Small intestine (tissue), 7 donors: ENCODE measurements at regions not wholly inside any gene's neighbourhood (a gene's known extent, or its start where the extent isn't known, plus 50 kb on each side); places are given as distances from the start of the nearest gene placed in this dataset.

Source experiments
- DNase-seq, 2 donors: peaks; one replicate each; pipeline versions ENCODE4 v3.0.0 to v3.0.0-alpha.2; 2013
- FAIRE-seq: peaks from 2 replicates; lab custom pipeline; 2012; peaks lifted over from hg19 to GRCh38; lab: Jason Lieb, UNC
- H3K27ac ChIP-seq, 3 donors: one replicate each; pipeline ENCODE4 v1.5.1; 2013; ENCODE audit warnings: low read length in 2 of 3, mild to moderate bottlenecking in 2 of 3, control low read depth in 1 of 3, inconsistent platforms in 1 of 3, low read depth in 1 of 3, moderate library complexity in 1 of 3
- H3K27me3 ChIP-seq, 3 donors: one replicate each; pipeline ENCODE4 v1.6.1; 2013; ENCODE audit warnings: low read length in 3 of 3, inconsistent platforms in 1 of 3; ENCODE audit not compliant: control insufficient read depth in 3 of 3, insufficient read depth in 3 of 3
- H3K36me3 ChIP-seq, 3 donors: one replicate each; pipeline ENCODE4 v1.6.1; 2013; ENCODE audit warnings: low read length in 3 of 3, inconsistent platforms in 1 of 3, low read depth in 1 of 3, mild to moderate bottlenecking in 1 of 3, moderate library complexity in 1 of 3; ENCODE audit not compliant: control insufficient read depth in 3 of 3, insufficient read depth in 2 of 3
- H3K4me1 ChIP-seq, 3 donors: one replicate each; pipeline ENCODE4 v1.6.1; 2013; ENCODE audit warnings: low read length in 2 of 3, inconsistent platforms in 1 of 3, low read depth in 1 of 3, mild to moderate bottlenecking in 1 of 3, moderate library complexity in 1 of 3; ENCODE audit not compliant: control insufficient read depth in 3 of 3, insufficient read depth in 2 of 3
- H3K4me3 ChIP-seq, 3 donors: one replicate each; pipeline ENCODE4 v1.5.1; 2013; ENCODE audit warnings: low read length in 3 of 3, control low read depth in 1 of 3, inconsistent platforms in 1 of 3, low read depth in 1 of 3, mild to moderate bottlenecking in 1 of 3, moderate library complexity in 1 of 3
- H3K9me3 ChIP-seq, 2 donors: one replicate each; pipeline ENCODE4 v1.6.1; 2013; ENCODE audit warnings: low read depth in 1 of 2, low read length in 1 of 2; ENCODE audit not compliant: control insufficient read depth in 2 of 2, insufficient read depth in 1 of 2
- WGBS, 3 donors: extraction: QIAGEN DNeasy Blood & Tissue Kit; methylation state at CpG; one replicate each; pipeline ENCODE4 v1.1.7; 2013; 5-methylcytosine and 5-hydroxymethylcytosine counted together
- donor health status: healthy with polysubstance abuse.
- donor health status: control.
- donor health status: control.
- donor health status: Bipolar disorder and iron deficiency.
- donor health status: healthy.

DNA sequence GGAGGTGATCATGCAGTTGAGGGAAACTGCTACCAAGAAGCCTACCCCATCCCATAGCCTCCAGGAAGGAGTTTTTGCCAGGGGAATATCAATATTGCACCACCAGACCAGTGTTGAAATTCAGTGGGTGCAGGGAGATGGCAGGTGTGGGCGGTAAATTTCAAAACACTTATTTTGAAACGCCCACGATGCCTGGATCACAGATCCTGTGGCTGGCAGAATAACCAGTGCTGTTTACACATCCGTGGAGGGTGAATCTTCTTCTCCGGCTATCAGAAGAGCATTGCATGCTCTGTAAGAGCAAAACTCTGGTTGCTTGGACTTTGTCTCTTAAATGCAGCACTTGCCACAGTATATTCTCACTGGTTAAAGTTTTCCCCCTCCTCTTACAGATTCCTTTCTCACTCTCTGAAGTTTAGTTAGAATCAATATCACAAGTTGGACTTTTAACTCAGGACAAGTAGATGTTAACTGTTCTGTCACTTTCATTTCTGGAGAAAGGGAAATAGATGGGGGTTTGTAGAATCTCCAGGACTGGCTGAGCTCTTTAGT is 70.5 kb upstream of the ZCCHC2 start:
- Histone ChIP-seq H3K9me3 (no peaks in the 10 kb centered on the region), H3K4me1 (peaks cover 0 to 23% (median 1%) of the 10 kb centered on the region in 3 donors), H3K36me3 (no peaks in the 10 kb centered on the region), H3K27ac (peak overlapping the region in 2 of 3 donors; percentile 50 to 58), H3K27me3 (peaks cover 0 to 4% (median 0%) of the 10 kb centered on the region in 3 donors), H3K4me3 (no peak overlapping the region)
- peak; percentile 71 to 79 for DNase-seq
- no peak for FAIRE-seq
- WGBS, 3 donors: 11 to 50% (median 28%) methylated on average over 5 of the region's 5 CpGs

DNA sequence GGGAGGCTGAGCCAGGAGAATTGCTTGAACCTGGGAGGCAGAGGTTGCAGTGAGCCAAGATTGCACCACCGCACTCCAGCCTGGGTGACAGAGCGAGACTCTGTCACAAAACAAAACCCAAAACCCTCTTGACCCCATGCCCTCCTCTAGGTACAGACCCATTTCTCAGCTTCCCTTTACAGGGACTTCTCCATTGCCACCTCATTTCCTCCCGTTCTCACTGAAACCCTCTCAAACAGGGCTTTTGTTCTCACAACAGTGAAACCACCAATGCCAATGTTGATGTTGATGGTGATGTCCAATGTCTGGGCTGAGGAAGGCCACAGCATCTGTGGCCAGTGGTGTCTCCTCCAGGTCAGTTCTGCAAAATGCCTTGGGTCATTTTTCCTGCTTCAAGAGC is 69.0 kb upstream of the ZCCHC2 start:
- Histone ChIP-seq H3K27ac (no peak overlapping the region), H3K36me3 (no peaks in the 10 kb centered on the region), H3K27me3 (peaks cover 0 to 4% (median 0%) of the 10 kb centered on the region in 3 donors), H3K4me3 (no peak overlapping the region), H3K9me3 (no peaks in the 10 kb centered on the region), H3K4me1 (peaks cover 1 to 23% (median 3%) of the 10 kb centered on the region in 3 donors)
- DNase-seq: no peak
- WGBS, 3 donors: 89 to 92% (median 91%) methylated on average over 3 of the region's 3 CpGs
- FAIRE-seq: no peak

DNA sequence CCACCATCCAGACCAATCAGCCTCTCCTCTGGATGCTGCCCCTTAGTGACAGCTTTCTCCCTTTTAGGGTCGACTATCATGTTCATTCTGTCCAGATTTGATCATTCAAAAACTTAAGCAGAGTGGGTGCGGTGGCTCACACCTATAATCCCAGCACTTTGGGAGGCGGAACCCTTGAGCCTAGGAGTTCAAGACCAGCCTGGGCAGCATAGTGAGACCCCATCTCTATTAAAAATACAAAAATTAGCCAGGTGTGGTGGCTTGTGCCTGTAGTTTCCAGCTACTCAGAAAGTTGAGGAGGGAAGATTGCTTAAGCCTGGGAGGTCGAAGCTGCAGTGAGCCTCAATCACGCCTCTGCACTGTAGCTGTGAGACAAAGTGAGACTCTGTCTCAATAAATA is 68.3 kb upstream of the ZCCHC2 start:
- no peak overlapping the region for H3K4me3 ChIP-seq
- H3K9me3 ChIP-seq: no peaks in the 10 kb centered on the region
- WGBS, 3 donors: 89 to 94% (median 92%) methylated on average over 5 of the region's 5 CpGs
- no peak for FAIRE-seq
- peaks cover 1 to 23% (median 3%) of the 10 kb centered on the region in 3 donors for H3K4me1 ChIP-seq
- peaks cover 0 to 4% (median 0%) of the 10 kb centered on the region in 3 donors for H3K27me3 ChIP-seq
- DNase-seq: no peak
- H3K27ac ChIP-seq: no peak overlapping the region
- no peaks in the 10 kb centered on the region for H3K36me3 ChIP-seq

- 64 to 75% (median 75%) methylated on average over 5 of the region's 5 CpGs for WGBS, 3 donors
- FAIRE-seq: no peak
These were observed 67.6 kb upstream of the ZCCHC2 start for GRCh38 chr18:62455222-62455621.

DNA sequence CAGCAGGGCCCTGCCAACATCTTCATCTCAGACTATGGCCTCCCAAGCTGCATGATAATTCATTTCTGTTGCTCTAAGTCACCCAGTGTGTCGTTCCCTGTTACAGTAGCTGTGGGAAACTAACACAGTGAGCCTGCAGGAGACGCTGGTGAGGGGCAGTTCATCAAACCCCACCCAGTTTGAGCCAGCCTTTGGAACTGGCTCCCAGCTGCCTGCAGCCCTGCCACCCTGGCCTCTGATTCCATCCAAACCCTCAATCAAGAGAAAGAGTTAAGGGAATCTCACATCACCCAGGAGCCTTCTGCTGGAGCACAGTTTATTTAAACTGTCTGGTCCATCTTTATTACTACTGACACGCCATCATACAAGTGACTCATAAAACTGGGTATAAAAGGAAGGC is 64.9 kb upstream of the ZCCHC2 start:
- peaks cover 0 to 5% (median 3%) of the 10 kb centered on the region in 3 donors for H3K4me1 ChIP-seq
- no peak overlapping the region for H3K4me3 ChIP-seq
- no peaks in the 10 kb centered on the region for H3K36me3 ChIP-seq
- no peak overlapping the region for H3K27ac ChIP-seq
- H3K9me3 ChIP-seq: no peaks in the 10 kb centered on the region
- WGBS, 3 donors: 26 to 58% (median 47%) methylated on average over 3 of the region's 3 CpGs
- DNase-seq: no peak
- H3K27me3 ChIP-seq: peaks cover 0 to 4% (median 0%) of the 10 kb centered on the region in 3 donors
- no peak for FAIRE-seq

More at GRCh38 chr18:62455222-62455621, 67.6 kb upstream of the ZCCHC2 start:
- DNase-seq: no peak
- H3K4me3 ChIP-seq: no peak overlapping the region
- H3K9me3 ChIP-seq: no peaks in the 10 kb centered on the region
- H3K27me3 ChIP-seq: peaks cover 0 to 4% (median 0%) of the 10 kb centered on the region in 3 donors
- H3K36me3 ChIP-seq: no peaks in the 10 kb centered on the region
- H3K27ac ChIP-seq: no peak overlapping the region
- peaks cover 1 to 23% (median 3%) of the 10 kb centered on the region in 3 donors for H3K4me1 ChIP-seq

- peaks cover 0 to 4% (median 0%) of the 10 kb centered on the region in 3 donors for H3K27me3 ChIP-seq
- H3K9me3 ChIP-seq: no peaks in the 10 kb centered on the region
- H3K4me1 ChIP-seq: peaks cover 0 to 3% (median under 1%) of the 10 kb centered on the region in 3 donors
- no peaks in the 10 kb centered on the region for H3K36me3 ChIP-seq
- H3K27ac ChIP-seq: no peak overlapping the region
- FAIRE-seq (no peak), DNase-seq (no peak)
- WGBS, 3 donors: 34 to 64% (median 58%) methylated on average over 2 of the region's 2 CpGs
- H3K4me3 ChIP-seq: no peak overlapping the region
These were observed 64.5 kb upstream of the ZCCHC2 start for GRCh38 chr18:62458346-62458745.

GRCh38 chr18:62458868-62459716 is 63.7 kb upstream of the ZCCHC2 start:
- no peaks in the 10 kb centered on the region for H3K9me3 ChIP-seq
- H3K36me3 ChIP-seq: no peaks in the 10 kb centered on the region
- H3K4me3 ChIP-seq: no peak overlapping the region
- FAIRE-seq (no peak), DNase-seq (no peak)
- H3K4me1 ChIP-seq: peaks cover 0 to 3% (median 0%) of the 10 kb centered on the region in 3 donors
- no peak overlapping the region for H3K27ac ChIP-seq
- WGBS, 3 donors: 83 to 88% (median 85%) methylated on average over 12 of the region's 12 CpGs
- peaks cover 0 to 4% (median 0%) of the 10 kb centered on the region in 3 donors for H3K27me3 ChIP-seq

GRCh38 chr18:62460851-62461300 is 61.9 kb upstream of the ZCCHC2 start:
- Histone ChIP-seq H3K27me3 (no peaks in the 10 kb centered on the region), H3K4me1 (peaks cover 0 to 3% (median 0%) of the 10 kb centered on the region in 3 donors), H3K4me3 (no peak overlapping the region), H3K9me3 (no peaks in the 10 kb centered on the region), H3K27ac (no peak overlapping the region), H3K36me3 (no peaks in the 10 kb centered on the region)
- peak; percentile 23 to 37 for DNase-seq
- 10 to 40% (median 18%) methylated on average over 1 of the region's 1 CpG for WGBS, 3 donors
- peak; percentile 44 for FAIRE-seq
